Ectodermal cell (in vitro differentiated cells): ENCODE measurements at regions not wholly inside any gene's neighbourhood (a gene's known extent, or its start where the extent isn't known, plus 50 kb on each side); places are given as distances from the start of the nearest gene placed in this dataset.

Source experiments
- H3K27ac ChIP-seq: 2 replicates; pipeline ENCODE4 v1.7.0; 2013; ENCODE audit warnings: mild to moderate bottlenecking, low read depth, low read length; ENCODE audit not compliant: insufficient read depth, poor library complexity, severe bottlenecking
- H3K27me3 ChIP-seq: 2 replicates; pipeline ENCODE4 v1.7.0; 2013; ENCODE audit warnings: mild to moderate bottlenecking, low read length; ENCODE audit not compliant: insufficient read depth, control insufficient read depth, poor library complexity, severe bottlenecking
- H3K36me3 ChIP-seq: one replicate; pipeline ENCODE4 v1.7.0; 2013; ENCODE audit warnings: low read length; ENCODE audit not compliant: control insufficient read depth, insufficient read depth
- H3K4me1 ChIP-seq: one replicate; pipeline ENCODE4 v1.7.0; 2013; ENCODE audit warnings: low read length; ENCODE audit not compliant: control insufficient read depth, insufficient read depth
- H3K4me3 ChIP-seq: 2 replicates; pipeline ENCODE4 v1.7.0; 2013; ENCODE audit warnings: low read depth, low read length, control low read depth; ENCODE audit not compliant: insufficient read depth
- H3K9me3 ChIP-seq: 2 replicates; pipeline ENCODE4 v1.7.0; 2013; ENCODE audit warnings: mild to moderate bottlenecking, low read length, moderate library complexity; ENCODE audit not compliant: control insufficient read depth
- WGBS, 2 experiments: methylation state at CpG; one replicate each; pipeline ENCODE4 v1.1.7; 2013; ENCODE audit warnings: missing lambda C conversion rate in 2 of 2; 5-methylcytosine and 5-hydroxymethylcytosine counted together

DNA sequence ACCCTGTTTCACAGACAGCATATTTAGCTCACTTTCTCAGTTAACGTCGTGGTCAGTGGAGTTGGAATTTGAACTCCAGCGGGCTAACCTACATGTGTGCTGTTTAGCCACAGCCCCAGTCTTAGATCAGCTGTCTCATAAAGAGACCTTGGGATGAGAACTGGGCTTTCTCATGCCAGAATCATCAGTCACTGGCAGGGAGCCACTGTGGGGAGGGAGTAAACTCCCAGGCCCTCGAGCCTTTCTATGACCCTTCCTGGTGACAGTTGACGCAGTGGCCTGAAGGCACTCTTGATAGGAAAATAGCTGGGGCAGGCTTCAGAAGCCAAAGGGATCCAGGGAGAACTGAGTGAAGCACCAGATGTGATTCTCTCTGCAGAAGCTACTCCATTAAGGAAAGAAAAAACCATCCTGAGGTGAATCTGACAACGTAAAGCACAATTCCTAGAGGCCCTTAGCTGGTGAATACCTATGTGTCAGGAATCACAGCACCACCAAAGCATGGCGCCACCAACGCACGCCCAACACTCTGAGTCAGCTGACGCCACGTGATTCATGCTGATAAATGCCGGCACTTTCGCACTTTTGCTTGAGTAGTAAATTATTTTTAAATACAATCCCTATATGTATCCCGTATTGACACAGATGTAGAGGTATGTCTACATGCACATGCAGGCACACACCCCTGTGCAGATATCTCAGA is 279.6 kb upstream of the TMEM132C start:
- Histone ChIP-seq H3K9me3 (no peaks in the 10 kb centered on the region), H3K4me1 (no peaks in the 10 kb centered on the region), H3K36me3 (no peaks in the 10 kb centered on the region), H3K27me3 (no peaks in the 10 kb centered on the region), H3K27ac (no peak overlapping the region), H3K4me3 (no peak overlapping the region)
- WGBS, 2 experiments, result 92 to 94% methylated on average over 14 of the region's 14 CpGs

DNA sequence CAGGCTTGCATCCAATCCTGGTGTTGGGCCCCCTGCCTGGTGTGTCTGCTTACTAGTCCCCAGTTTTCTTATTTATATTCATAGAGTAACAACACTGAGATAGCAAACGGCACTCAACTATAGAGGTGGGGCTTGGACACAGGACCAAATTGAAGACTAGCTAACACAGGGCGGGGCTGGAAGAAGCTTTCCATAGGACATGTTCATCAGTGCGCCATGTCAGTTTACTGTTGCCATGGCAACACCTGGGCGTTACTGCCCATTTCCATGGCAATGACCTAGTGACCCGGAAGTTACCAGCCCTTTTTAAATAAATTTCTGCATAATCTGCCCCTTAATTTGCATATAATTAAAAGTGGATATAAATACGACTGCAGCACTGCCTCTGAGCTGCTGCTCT is 275.5 kb upstream of the TMEM132C start:
- no peak overlapping the region for H3K27ac ChIP-seq
- H3K4me1 ChIP-seq, result no peaks in the 10 kb centered on the region
- no peaks in the 10 kb centered on the region for H3K36me3 ChIP-seq
- 94 to 98% methylated on average over 6 of the region's 6 CpGs for WGBS, 2 experiments
- H3K4me3 ChIP-seq, result no peak overlapping the region
- no peaks in the 10 kb centered on the region for H3K9me3 ChIP-seq
- H3K27me3 ChIP-seq, result no peaks in the 10 kb centered on the region

DNA sequence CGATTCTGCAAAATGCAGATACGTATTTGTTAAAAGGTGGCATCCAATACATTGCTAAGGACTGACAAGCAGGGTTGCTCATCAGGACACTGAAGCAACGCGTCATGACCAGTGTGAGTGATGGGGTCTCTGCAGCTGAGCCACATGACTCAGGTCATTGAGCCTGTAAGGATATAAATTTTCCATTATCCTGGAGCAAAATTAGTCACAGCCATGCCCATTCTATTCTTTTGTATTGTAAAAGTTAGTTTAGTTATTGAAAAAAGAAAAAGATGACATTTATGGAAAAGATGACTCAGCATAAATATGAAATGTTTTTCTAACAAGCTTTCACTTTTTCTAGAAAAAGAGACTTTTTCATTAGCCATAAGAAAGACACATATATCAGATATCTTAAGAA is 268.0 kb upstream of the TMEM132C start:
- Histone ChIP-seq H3K4me3 (no peak overlapping the region), H3K4me1 (no peaks in the 10 kb centered on the region), H3K36me3 (no peaks in the 10 kb centered on the region), H3K27me3 (no peaks in the 10 kb centered on the region), H3K27ac (no peak overlapping the region), H3K9me3 (no peaks in the 10 kb centered on the region)
- WGBS, 2 experiments, result 88 to 91% methylated on average over 4 of the region's 4 CpGs

DNA sequence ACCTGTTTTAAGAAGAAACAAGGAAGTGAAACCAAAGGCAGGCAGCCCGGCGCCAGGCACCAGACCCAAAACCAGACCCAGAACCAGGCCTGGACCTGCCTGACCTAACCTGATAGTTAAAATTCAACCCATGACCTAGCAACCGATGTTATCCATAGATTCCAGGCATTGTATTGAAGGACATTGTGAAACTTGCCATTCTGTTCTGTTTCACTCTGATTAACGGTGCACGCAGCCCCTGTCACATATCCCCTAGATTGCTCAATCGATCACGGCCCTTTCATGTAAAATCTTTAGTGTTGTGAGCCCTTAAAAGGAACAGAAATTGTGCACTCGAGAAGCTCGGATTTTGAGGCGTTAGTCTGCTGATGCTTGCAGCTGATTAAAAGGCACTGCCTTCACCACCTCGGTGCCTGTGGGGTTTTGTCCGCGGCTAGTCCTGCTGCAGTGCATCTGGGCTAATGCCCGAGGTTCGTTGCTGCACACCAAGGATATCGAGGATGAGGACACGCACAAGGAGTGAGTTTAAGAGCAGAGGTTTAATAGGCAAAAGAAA is 262.5 kb upstream of the TMEM132C start:
- H3K27ac ChIP-seq, result no peak overlapping the region
- no peak overlapping the region for H3K4me3 ChIP-seq
- H3K9me3 ChIP-seq, result no peaks in the 10 kb centered on the region
- H3K4me1 ChIP-seq, result no peaks in the 10 kb centered on the region
- H3K27me3 ChIP-seq, result no peaks in the 10 kb centered on the region
- H3K36me3 ChIP-seq, result no peaks in the 10 kb centered on the region
- WGBS, 2 experiments, result 95 to 96% methylated on average over 17 of the region's 17 CpGs

DNA sequence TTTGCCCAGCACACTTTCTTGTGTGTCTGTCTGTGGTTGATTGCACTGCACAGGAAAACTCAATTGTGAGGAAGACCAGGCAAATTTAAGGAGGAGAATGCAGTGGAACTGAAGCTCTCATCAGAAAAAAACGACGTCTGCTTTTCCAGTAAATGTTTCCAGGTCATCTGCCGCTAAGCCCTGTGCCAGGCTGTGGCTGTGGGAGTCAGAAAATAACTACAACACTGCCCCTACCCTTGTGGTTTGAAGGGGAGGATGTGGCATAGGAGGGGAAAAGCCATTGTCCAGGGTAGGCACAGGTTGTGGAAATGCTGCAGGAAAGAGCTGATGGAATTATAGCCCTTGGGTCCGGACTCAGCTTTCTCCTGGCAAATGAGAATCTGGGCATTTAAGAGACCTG is 259.7 kb upstream of the TMEM132C start:
- no peak overlapping the region for H3K4me3 ChIP-seq
- no peaks in the 10 kb centered on the region for H3K4me1 ChIP-seq
- no peaks in the 10 kb centered on the region for H3K36me3 ChIP-seq
- no peaks in the 10 kb centered on the region for H3K9me3 ChIP-seq
- H3K27me3 ChIP-seq, result no peaks in the 10 kb centered on the region
- no peak overlapping the region for H3K27ac ChIP-seq
- 91 to 93% methylated on average over 4 of the region's 4 CpGs for WGBS, 2 experiments

DNA sequence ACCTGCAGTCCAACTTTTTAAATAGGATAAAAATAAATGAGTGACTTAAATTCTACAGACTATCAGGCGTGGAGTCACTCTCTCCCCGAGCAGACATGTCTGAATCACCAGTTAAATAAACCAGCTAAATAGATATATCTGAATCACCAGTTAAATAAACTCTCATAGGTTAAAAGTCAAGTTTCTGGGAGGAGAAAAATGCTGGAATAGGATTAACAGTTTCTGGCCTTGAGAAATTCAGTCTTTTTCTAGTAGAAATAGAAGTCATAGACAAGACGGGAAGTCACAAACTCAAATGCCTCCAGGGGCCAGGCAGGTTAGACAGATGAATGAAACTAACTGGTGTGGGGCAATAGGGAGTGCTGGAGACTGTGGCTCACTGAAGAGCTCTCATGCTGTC is 258.6 kb upstream of the TMEM132C start:
- Histone ChIP-seq H3K4me1 (no peaks in the 10 kb centered on the region), H3K27ac (no peak overlapping the region), H3K36me3 (no peaks in the 10 kb centered on the region), H3K4me3 (no peak overlapping the region), H3K27me3 (no peaks in the 10 kb centered on the region), H3K9me3 (no peaks in the 10 kb centered on the region)
- 96 to 100% methylated on average over 1 of the region's 3 CpGs for WGBS, 2 experiments

DNA sequence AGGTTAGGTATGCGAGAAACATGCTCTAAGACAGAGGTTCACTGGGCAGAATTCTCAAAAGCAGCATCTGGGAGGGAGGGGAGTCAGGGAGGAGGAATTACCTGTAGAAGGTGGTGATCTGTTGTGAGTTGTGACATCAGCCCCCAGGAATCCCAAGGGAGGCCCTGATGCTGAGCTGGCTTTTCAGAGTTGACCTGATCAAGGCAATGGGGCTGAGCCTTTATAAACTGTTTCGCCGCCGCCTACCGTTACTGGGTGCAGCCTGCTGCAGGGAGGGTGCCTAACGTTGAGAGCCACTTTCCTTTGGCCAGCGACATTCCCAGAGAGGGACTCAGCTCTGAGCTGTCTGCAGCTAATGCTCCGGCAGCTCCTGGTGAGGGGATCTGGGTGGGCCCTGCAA is 257.9 kb upstream of the TMEM132C start:
- Histone ChIP-seq H3K27me3 (no peaks in the 10 kb centered on the region), H3K36me3 (no peaks in the 10 kb centered on the region), H3K4me1 (no peaks in the 10 kb centered on the region), H3K4me3 (no peak overlapping the region), H3K9me3 (no peaks in the 10 kb centered on the region), H3K27ac (no peak overlapping the region)
- WGBS, 2 experiments, result 61 to 63% methylated on average over 8 of the region's 8 CpGs

DNA sequence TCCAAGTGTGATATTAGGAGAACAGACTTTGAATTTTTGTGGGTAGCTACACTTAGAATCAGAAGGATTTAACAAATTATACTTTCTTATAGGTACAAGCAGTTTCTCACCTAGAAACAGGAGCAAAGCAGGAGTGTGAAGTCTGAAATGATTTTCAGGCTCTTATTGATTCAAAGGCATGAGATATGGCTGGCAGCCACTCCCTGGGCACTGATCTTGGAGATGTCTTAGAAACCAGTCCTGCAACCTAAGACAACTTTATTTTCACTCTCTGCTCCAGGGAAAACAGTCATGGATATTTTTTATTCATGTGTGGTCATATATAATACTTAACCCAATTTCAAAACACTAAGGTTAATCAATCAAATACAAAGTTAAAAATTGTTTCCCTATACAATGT is 254.9 kb upstream of the TMEM132C start:
- Histone ChIP-seq H3K27me3 (no peaks in the 10 kb centered on the region), H3K27ac (no peak overlapping the region), H3K9me3 (no peaks in the 10 kb centered on the region), H3K4me1 (no peaks in the 10 kb centered on the region), H3K36me3 (no peaks in the 10 kb centered on the region), H3K4me3 (no peak overlapping the region)

DNA sequence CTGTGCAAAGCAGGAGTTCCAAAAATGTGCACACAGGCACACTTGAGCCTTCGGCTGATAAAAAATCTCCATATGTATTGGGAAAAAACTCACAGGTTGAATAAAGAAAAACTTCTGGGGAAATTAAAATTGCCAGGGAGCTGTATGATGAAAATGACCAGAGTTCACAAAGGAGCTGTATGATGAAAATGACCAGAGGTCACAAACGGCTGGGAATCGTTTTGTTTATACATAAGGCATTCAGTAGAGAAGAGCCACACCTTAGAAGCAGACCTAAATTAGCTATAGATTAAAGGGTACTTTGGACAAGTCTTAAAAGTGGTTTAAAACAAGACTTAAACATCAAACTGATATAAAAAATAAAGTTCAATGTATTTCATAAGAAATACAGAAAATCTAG is 251.7 kb upstream of the TMEM132C start:
- Histone ChIP-seq H3K27me3 (no peaks in the 10 kb centered on the region), H3K4me1 (no peaks in the 10 kb centered on the region), H3K4me3 (no peak overlapping the region), H3K9me3 (no peaks in the 10 kb centered on the region), H3K27ac (no peak overlapping the region), H3K36me3 (no peaks in the 10 kb centered on the region)
- 92 to 94% methylated on average over 3 of the region's 3 CpGs for WGBS, 2 experiments

DNA sequence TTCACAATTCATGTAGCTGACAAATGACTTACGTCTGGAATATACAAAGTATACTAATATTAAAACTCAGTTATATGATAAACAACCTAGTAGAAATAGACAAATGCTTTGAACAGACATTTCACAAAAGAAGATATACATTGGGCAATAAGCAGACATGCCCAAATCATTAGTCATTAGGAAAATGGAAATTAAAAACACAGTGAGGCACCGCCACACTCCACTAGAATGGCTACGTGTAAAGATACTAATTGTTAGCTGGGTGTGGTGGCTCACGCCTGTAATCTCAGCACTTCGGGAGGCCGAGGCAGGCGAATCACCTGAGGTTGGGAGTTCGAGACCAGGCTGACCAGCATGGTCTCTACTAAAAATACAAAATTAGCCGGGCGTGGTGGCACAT is 248.9 kb upstream of the TMEM132C start:
- no peaks in the 10 kb centered on the region for H3K27me3 ChIP-seq
- H3K9me3 ChIP-seq, result no peaks in the 10 kb centered on the region
- H3K27ac ChIP-seq, result no peak overlapping the region
- H3K4me1 ChIP-seq, result no peaks in the 10 kb centered on the region
- 83 to 84% methylated on average over 9 of the region's 10 CpGs for WGBS, 2 experiments
- H3K4me3 ChIP-seq, result no peak overlapping the region
- no peaks in the 10 kb centered on the region for H3K36me3 ChIP-seq
